Stomach smooth muscle (tissue), 2 donors: ENCODE measurements at regions not wholly inside any gene's neighbourhood (a gene's known extent, or its start where the extent isn't known, plus 50 kb on each side); places are given as distances from the start of the nearest gene placed in this dataset.

Experiments used
- H3K27ac ChIP-seq: one replicate; pipeline ENCODE4 v1.7.0; 2013; ENCODE audit warnings: mild to moderate bottlenecking, low read length, inconsistent platforms
- H3K27me3 ChIP-seq, 2 donors: one replicate each; pipeline ENCODE4 v1.7.0; 2013; ENCODE audit warnings: low read length in 2 of 2; ENCODE audit not compliant: insufficient read depth in 2 of 2, control insufficient read depth in 1 of 2
- H3K36me3 ChIP-seq, 2 donors: one replicate each; pipeline ENCODE4 v1.7.0; 2013; ENCODE audit warnings: low read length in 2 of 2; ENCODE audit not compliant: control insufficient read depth in 2 of 2, insufficient read depth in 2 of 2
- H3K4me1 ChIP-seq: one replicate; pipeline ENCODE4 v1.7.0; 2013; ENCODE audit warnings: low read length; ENCODE audit not compliant: control insufficient read depth, insufficient read depth
- H3K4me3 ChIP-seq, 2 donors: one replicate each; pipeline ENCODE4 v1.7.0; 2013; ENCODE audit warnings: low read length in 2 of 2
- H3K9ac ChIP-seq, 2 donors: one replicate each; pipeline ENCODE4 v1.7.0; 2013; ENCODE audit warnings: low read length in 2 of 2, mild to moderate bottlenecking in 1 of 2
- H3K9me3 ChIP-seq, 2 donors: one replicate each; pipeline ENCODE4 v1.7.0; 2013; ENCODE audit warnings: low read length in 2 of 2; ENCODE audit not compliant: control insufficient read depth in 2 of 2
- donor health status: healthy.
- donor health status: Pancreatic carcinoma.

- Histone ChIP-seq H3K27ac (no peak overlapping the region), H3K4me1 (peaks cover 5% of the 10 kb centered on the region), H3K9me3 (no peaks in the 10 kb centered on the region), H3K9ac (no peak overlapping the region), H3K36me3 (no peaks in the 10 kb centered on the region), H3K4me3 (no peak overlapping the region), H3K27me3 (no peaks in the 10 kb centered on the region)
These were observed 100.7 kb upstream of the SPRY4 start for GRCh38 chr5:142425286-142426065.

- Histone ChIP-seq H3K9ac (no peak overlapping the region), H3K9me3 (no peaks in the 10 kb centered on the region), H3K27ac (no peak overlapping the region), H3K36me3 (no peaks in the 10 kb centered on the region), H3K27me3 (no peaks in the 10 kb centered on the region), H3K4me1 (peaks cover 5% of the 10 kb centered on the region), H3K4me3 (no peak overlapping the region)
These were observed 97.6 kb upstream of the SPRY4 start for GRCh38 chr5:142422429-142422828.

GRCh38 chr5:142421621-142422397 is 97.0 kb upstream of the SPRY4 start:
- H3K27me3 ChIP-seq: no peaks in the 10 kb centered on the region
- peaks cover 2% of the 10 kb centered on the region for H3K4me1 ChIP-seq

GRCh38 chr5:142421228-142421617 is 96.4 kb upstream of the SPRY4 start:
- H3K27me3 ChIP-seq: no peaks in the 10 kb centered on the region
- H3K4me1 ChIP-seq: no peaks in the 10 kb centered on the region
- no peak overlapping the region for H3K4me3 ChIP-seq
- no peaks in the 10 kb centered on the region for H3K9me3 ChIP-seq
- no peak overlapping the region for H3K27ac ChIP-seq
- H3K9ac ChIP-seq: no peak overlapping the region
- no peaks in the 10 kb centered on the region for H3K36me3 ChIP-seq

More at GRCh38 chr5:142421621-142422397, 97.0 kb upstream of the SPRY4 start:
- no peaks in the 10 kb centered on the region for H3K36me3 ChIP-seq
- no peak overlapping the region for H3K9ac ChIP-seq
- no peaks in the 10 kb centered on the region for H3K9me3 ChIP-seq
- no peak overlapping the region for H3K4me3 ChIP-seq
- no peak overlapping the region for H3K27ac ChIP-seq

- H3K36me3 ChIP-seq: no peaks in the 10 kb centered on the region
- no peak overlapping the region for H3K9ac ChIP-seq
- H3K4me1 ChIP-seq: no peaks in the 10 kb centered on the region
- no peak overlapping the region for H3K27ac ChIP-seq
- no peak overlapping the region for H3K4me3 ChIP-seq
- no peaks in the 10 kb centered on the region for H3K9me3 ChIP-seq
- H3K27me3 ChIP-seq: no peaks in the 10 kb centered on the region
These were observed 95.9 kb upstream of the SPRY4 start for GRCh38 chr5:142420561-142421227.

- Histone ChIP-seq H3K9me3 (no peaks in the 10 kb centered on the region), H3K9ac (no peak overlapping the region), H3K27me3 (no peaks in the 10 kb centered on the region), H3K36me3 (no peaks in the 10 kb centered on the region), H3K4me3 (no peak overlapping the region), H3K27ac (no peak overlapping the region), H3K4me1 (no peaks in the 10 kb centered on the region)
These were observed 87.8 kb upstream of the SPRY4 start for GRCh38 chr5:142412581-142412980.

GRCh38 chr5:142411656-142412425 is 87.0 kb upstream of the SPRY4 start:
- Histone ChIP-seq H3K9ac (no peak overlapping the region), H3K4me1 (no peaks in the 10 kb centered on the region), H3K9me3 (no peaks in the 10 kb centered on the region), H3K4me3 (no peak overlapping the region), H3K27ac (no peak overlapping the region), H3K36me3 (no peaks in the 10 kb centered on the region), H3K27me3 (no peaks in the 10 kb centered on the region)

GRCh38 chr5:142411103-142411502 is 86.3 kb upstream of the SPRY4 start:
- Histone ChIP-seq H3K9me3 (no peaks in the 10 kb centered on the region), H3K9ac (no peak overlapping the region), H3K27ac (no peak overlapping the region), H3K4me1 (no peaks in the 10 kb centered on the region), H3K27me3 (no peaks in the 10 kb centered on the region), H3K36me3 (no peaks in the 10 kb centered on the region), H3K4me3 (no peak overlapping the region)

GRCh38 chr5:142408981-142409481 is 84.2 kb upstream of the SPRY4 start:
- H3K4me1 ChIP-seq: no peaks in the 10 kb centered on the region
- H3K27me3 ChIP-seq: no peaks in the 10 kb centered on the region
- H3K27ac ChIP-seq: no peak overlapping the region
- H3K9ac ChIP-seq: no peak overlapping the region
- H3K36me3 ChIP-seq: no peaks in the 10 kb centered on the region
- no peaks in the 10 kb centered on the region for H3K9me3 ChIP-seq
- H3K4me3 ChIP-seq: no peak overlapping the region

GRCh38 chr5:142408536-142408935 is 83.7 kb upstream of the SPRY4 start:
- H3K4me1 ChIP-seq: peaks cover 3% of the 10 kb centered on the region
- no peak overlapping the region for H3K4me3 ChIP-seq
- H3K27me3 ChIP-seq: no peaks in the 10 kb centered on the region
- H3K9me3 ChIP-seq: no peaks in the 10 kb centered on the region
- no peak overlapping the region for H3K9ac ChIP-seq
- H3K27ac ChIP-seq: no peak overlapping the region
- no peaks in the 10 kb centered on the region for H3K36me3 ChIP-seq
